ENCODE measurements at regions not wholly inside any gene's neighbourhood (a gene's known extent, or its start where the extent isn't known, plus 50 kb on each side); places are given as distances from the start of the nearest gene placed in this dataset.

GRCh38 chr13:111862836-111863815 lies 203.8 kb upstream of the SOX1 start:
- FAIRE-seq: no peak
- DNase-seq (ENCODE audit: low spot score): no peak

GRCh38 chr13:111864566-111864965 lies 202.4 kb upstream of the SOX1 start:
- DNase-seq (ENCODE audit: low spot score): no peak
- FAIRE-seq: no peak

DNA sequence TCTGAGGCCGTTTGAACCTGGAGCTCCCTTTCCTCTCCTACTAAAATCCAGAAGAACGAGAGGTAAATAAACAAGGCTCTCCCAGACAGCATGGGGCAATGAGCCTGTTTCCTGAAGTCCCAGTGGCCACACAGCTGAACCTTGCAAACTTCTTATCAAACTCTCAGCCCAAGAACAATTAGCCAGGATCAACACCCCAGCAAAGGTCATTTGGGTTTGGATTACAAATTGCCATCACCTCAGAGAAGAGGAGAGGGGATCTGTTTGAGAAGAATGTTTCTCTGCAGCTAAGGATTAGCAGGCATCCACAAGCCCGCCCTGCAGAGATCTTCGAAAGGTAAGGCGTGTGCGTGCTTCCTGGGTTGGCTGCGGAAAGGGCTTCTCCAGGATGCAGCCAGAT lies 201.9 kb upstream of the SOX1 start:
- DNase-seq (ENCODE audit: low spot score) (no peak), FAIRE-seq (no peak)

- FAIRE-seq: no peak
- no peak for DNase-seq (ENCODE audit: low spot score)
Measured at GRCh38 chr13:111865826-111866225, 201.1 kb upstream of the SOX1 start.

GRCh38 chr13:111866731-111867245 lies 200.2 kb upstream of the SOX1 start:
- DNase-seq (ENCODE audit: low spot score) (no peak), FAIRE-seq (no peak)

GRCh38 chr13:111867657-111868056 lies 199.3 kb upstream of the SOX1 start:
- no peak for FAIRE-seq

GRCh38 chr13:111868716-111869115 lies 198.2 kb upstream of the SOX1 start:
- DNase-seq (ENCODE audit: low spot score): no peak

More at GRCh38 chr13:111867657-111868056, 199.3 kb upstream of the SOX1 start:
- no peak for DNase-seq (ENCODE audit: low spot score)

GRCh38 chr13:111872475-111873150 lies 194.3 kb upstream of the SOX1 start:
- no peak for FAIRE-seq
- DNase-seq (ENCODE audit: low spot score): no peak

More at GRCh38 chr13:111868716-111869115, 198.2 kb upstream of the SOX1 start:
- FAIRE-seq: no peak

GRCh38 chr13:111873676-111874178 lies 193.2 kb upstream of the SOX1 start:
- no peak for DNase-seq (ENCODE audit: low spot score)

DNA sequence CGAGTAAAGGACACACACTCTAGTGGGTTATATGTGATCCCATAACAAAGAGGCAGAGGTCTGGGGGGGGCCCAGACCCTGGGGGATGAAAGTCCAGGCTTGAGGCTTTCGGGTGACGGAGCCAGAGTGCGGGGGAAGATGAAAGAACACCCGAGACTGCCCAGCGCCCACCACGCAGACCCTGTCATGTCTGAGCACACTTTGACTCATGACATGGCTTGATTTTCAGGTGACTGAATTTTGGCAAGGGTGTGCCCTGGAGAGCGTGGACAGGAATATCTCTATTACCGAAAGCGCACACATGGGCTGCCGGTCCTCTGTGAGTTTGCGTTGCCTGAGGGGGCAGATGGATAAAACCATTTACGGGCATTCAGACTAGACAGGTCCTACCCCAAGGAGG lies 192.0 kb upstream of the SOX1 start:
- FAIRE-seq: no peak
- DNase-seq (ENCODE audit: low spot score): no peak

More at GRCh38 chr13:111873676-111874178, 193.2 kb upstream of the SOX1 start:
- no peak for FAIRE-seq

DNA sequence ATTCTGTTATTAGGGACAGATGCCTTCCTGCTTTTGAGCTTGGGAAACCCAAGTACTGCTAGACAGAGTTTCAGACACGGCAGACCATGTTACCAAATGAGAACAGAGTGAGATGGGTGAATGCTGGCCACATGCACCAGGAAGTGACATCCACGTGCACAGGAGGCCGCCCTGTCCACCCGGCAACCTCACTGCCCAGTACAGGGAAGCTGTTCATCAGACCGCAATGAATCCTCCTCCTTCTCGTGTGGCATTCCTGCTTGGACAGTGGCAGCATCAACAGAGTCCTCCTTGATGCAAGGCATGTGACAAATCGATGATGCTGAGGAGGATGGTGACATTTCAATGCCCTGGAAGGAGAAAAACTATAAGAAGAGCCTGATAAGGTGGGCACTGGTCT lies 191.0 kb upstream of the SOX1 start:
- no peak for FAIRE-seq

DNA sequence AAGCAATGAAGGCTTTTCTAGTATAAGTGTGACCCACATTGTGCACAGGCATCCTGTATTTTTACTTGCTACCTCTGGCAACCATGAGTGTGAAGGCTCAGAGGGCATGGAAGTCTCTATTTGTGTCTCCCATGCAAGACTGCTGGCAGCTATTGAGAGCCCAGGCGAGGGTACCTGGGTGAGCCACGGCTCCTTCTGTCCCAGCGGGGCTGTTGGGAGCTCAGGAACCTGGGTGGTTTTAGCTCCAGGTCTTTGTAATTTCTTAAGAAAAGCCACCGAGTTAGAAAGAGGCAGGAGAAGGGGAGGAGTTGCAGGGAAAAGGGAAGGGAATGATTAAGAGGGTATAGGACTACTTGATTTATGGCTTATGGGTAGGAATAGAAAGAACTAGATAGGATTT lies 190.4 kb upstream of the SOX1 start:
- FAIRE-seq: no peak
- DNase-seq (ENCODE audit: low spot score): no peak

More for the DNA sequence above, 191.0 kb upstream of the SOX1 start:
- DNase-seq (ENCODE audit: low spot score): no peak

GRCh38 chr13:111877906-111878305 lies 189.0 kb upstream of the SOX1 start:
- DNase-seq (ENCODE audit: low spot score): no peak
- FAIRE-seq: no peak

- DNase-seq (ENCODE audit: low spot score): no peak
- no peak for FAIRE-seq
Measured at GRCh38 chr13:111879719-111880118, 187.2 kb upstream of the SOX1 start.

DNA sequence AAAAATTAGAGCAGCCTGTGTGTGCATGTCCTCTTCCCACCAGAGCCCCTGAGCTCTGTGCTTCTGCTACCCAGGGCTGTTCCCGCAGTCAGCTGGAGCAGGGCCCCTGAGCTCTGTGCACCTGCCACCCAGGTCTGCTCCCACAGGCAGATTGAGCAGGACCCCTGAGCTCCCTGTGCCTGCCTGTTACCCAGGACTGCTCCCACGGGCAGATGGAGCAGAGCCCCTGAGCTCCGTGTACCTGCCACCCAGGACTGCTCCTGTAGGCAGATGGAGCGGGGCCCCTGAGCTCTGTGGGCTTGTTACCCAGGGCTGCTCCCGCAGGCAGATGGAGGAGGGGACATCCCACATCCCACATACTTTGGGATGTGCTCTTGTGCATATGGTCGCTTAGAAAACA lies 186.8 kb upstream of the SOX1 start:
- FAIRE-seq: no peak
- DNase-seq (ENCODE audit: low spot score): no peak

- DNase-seq (ENCODE audit: low spot score): no peak
- no peak for FAIRE-seq
Measured at GRCh38 chr13:111881700-111882099, 185.2 kb upstream of the SOX1 start.

GRCh38 chr13:111882351-111882750 lies 184.6 kb upstream of the SOX1 start:
- DNase-seq (ENCODE audit: low spot score): no peak
- FAIRE-seq: no peak

DNA sequence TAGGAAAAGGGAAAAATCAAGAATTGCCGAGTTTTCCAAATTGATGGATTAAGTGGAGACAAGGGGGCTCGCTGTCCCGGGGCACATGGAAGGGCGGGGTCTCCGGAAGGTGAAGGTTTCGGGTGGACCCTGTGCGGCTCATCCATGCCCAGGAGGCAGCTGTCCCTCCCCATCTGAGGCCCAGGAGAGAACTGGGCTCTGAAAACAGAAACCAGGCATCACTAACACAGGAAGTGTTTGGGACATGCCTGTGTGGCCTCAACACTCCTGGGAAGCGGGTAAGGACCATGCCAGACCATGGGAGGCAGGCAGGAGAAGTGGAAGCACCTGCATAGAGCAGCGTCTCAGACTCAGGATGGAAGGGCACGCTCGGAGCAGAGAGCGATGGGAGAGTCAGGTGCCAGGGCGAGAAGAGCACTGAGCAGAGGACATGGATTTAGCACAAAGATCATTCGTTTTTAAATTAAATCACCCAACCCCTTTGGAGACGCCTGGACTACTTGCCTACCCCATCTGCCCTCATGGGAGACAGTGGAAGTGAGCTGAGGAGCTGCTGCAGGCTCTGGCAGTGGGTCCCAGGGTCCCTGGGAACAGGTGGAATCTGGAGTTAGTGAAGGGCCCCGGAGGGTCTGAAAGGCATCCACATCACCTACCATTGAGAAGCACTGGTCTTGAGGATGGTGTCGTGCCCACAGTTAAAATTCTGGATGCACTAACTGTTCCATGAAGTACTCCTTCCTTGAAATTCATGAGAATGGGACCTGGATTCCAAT lies 183.2 kb upstream of the SOX1 start:
- FAIRE-seq (no peak), DNase-seq (ENCODE audit: low spot score) (no peak)

DNA sequence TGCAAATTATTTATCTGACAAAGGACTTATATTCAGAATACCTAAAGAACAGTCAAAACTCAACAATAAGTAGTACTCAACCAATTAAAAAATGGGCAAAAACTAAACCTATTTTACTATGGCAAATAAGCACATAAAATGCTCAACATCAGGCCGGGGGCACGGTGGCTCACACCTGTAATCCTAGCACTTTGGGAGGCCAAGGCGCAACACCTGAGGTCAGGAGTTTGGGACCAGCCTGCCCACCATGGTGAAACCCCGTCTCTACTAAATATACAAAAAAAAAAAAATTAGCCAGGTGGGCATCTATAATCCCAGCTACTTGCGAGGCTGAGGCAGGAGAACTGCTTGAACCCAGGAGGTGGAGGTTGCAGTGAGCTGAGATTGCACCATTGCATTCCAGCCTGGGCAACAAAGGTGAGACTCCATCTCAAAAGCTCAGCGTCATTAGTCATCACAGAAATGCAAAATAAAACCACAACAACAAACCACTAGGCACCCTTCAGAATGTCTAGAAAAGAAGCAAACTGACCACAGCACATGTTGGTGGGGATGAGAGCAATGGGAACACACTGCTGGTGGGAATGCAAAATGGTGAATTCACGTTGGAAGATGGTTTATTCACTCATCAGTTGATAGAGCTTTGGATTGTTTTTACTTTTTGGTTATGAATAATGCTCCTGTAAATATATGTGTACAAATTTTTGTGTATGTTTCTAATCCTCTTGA lies 180.6 kb upstream of the SOX1 start:
- no peak for FAIRE-seq
- no peak for DNase-seq (ENCODE audit: low spot score)

- DNase-seq (ENCODE audit: low spot score) (no peak), FAIRE-seq (no peak)
Measured at GRCh38 chr13:111893071-111893606, 173.8 kb upstream of the SOX1 start.

All from RCC 7860 (cell line).